Activated T-cell treated with anti-CD3 and anti-CD28 coated beads, Interleukin-2, amount 50 U/mL, for 24 hours (primary cell): ENCODE measurements at regions not wholly inside any gene's neighbourhood (a gene's known extent, or its start where the extent isn't known, plus 50 kb on each side); places are given as distances from the start of the nearest gene placed in this dataset.

Experiments
- DNase-seq: peaks from one replicate; pipeline ENCODE4 v3.0.0-alpha.2; 2020
- H3K27ac Mint-ChIP-seq: 2 replicates; pipeline ENCODE4 v1.8.0; 2020; ENCODE audit warnings: mild to moderate bottlenecking, mixed read lengths
- H3K27me3 Mint-ChIP-seq: 2 replicates; pipeline ENCODE4 v1.8.0; 2020; ENCODE audit warnings: mixed read lengths
- H3K36me3 Mint-ChIP-seq: 2 replicates; pipeline ENCODE4 v1.8.0; 2020; ENCODE audit warnings: low read depth, mixed read lengths
- H3K4me1 Mint-ChIP-seq: 2 replicates; pipeline ENCODE4 v1.8.0; 2020; ENCODE audit warnings: low read depth, mixed read lengths
- H3K4me3 Mint-ChIP-seq: 2 replicates; pipeline ENCODE4 v1.8.0; 2020; ENCODE audit warnings: mild to moderate bottlenecking, moderate library complexity, mixed read lengths
- H3K9me3 Mint-ChIP-seq: 2 replicates; pipeline ENCODE4 v1.8.0; 2020; ENCODE audit warnings: mixed read lengths

- Mint-ChIP-seq H3K27me3 (peaks cover 3% of the 10 kb centered on the region), H3K9me3 (no peaks in the 10 kb centered on the region), H3K36me3 (no peaks in the 10 kb centered on the region), H3K4me1 (no peaks in the 10 kb centered on the region), H3K4me3 (no peak overlapping the region), H3K27ac (no peak overlapping the region)
- no peak for DNase-seq
Observed at GRCh38 chr9:107684224-107684623, 194.7 kb upstream of the KLF4 start.

GRCh38 chr9:107683566-107683965, 194.0 kb upstream of the KLF4 start:
- Mint-ChIP-seq H3K4me1 (no peaks in the 10 kb centered on the region), H3K27ac (no peak overlapping the region)
- DNase-seq = no peak

GRCh38 chr9:107681988-107682387, 192.4 kb upstream of the KLF4 start:
- no peak overlapping the region for H3K27ac Mint-ChIP-seq
- DNase-seq = no peak
- no peaks in the 10 kb centered on the region for H3K9me3 Mint-ChIP-seq
- H3K4me1 Mint-ChIP-seq = no peaks in the 10 kb centered on the region
- no peaks in the 10 kb centered on the region for H3K36me3 Mint-ChIP-seq
- peaks cover 3% of the 10 kb centered on the region for H3K27me3 Mint-ChIP-seq
- H3K4me3 Mint-ChIP-seq = no peak overlapping the region

More at GRCh38 chr9:107683566-107683965, 194.0 kb upstream of the KLF4 start:
- no peaks in the 10 kb centered on the region for H3K9me3 Mint-ChIP-seq
- H3K27me3 Mint-ChIP-seq = peaks cover 3% of the 10 kb centered on the region
- no peaks in the 10 kb centered on the region for H3K36me3 Mint-ChIP-seq
- no peak overlapping the region for H3K4me3 Mint-ChIP-seq

- Mint-ChIP-seq H3K36me3 (no peaks in the 10 kb centered on the region), H3K27ac (no peak overlapping the region)
Observed at GRCh38 chr9:107675351-107676259, 186.0 kb upstream of the KLF4 start.

GRCh38 chr9:107674721-107675277, 185.2 kb upstream of the KLF4 start:
- Mint-ChIP-seq H3K9me3 (no peaks in the 10 kb centered on the region), H3K4me1 (no peaks in the 10 kb centered on the region), H3K27ac (no peak overlapping the region), H3K27me3 (no peaks in the 10 kb centered on the region), H3K4me3 (no peak overlapping the region), H3K36me3 (no peaks in the 10 kb centered on the region)
- DNase-seq = no peak

More at GRCh38 chr9:107675351-107676259, 186.0 kb upstream of the KLF4 start:
- DNase-seq = no peak
- H3K4me1 Mint-ChIP-seq = no peaks in the 10 kb centered on the region
- no peaks in the 10 kb centered on the region for H3K9me3 Mint-ChIP-seq
- no peak overlapping the region for H3K4me3 Mint-ChIP-seq
- no peaks in the 10 kb centered on the region for H3K27me3 Mint-ChIP-seq

GRCh38 chr9:107673861-107674720, 184.5 kb upstream of the KLF4 start:
- Mint-ChIP-seq H3K9me3 (no peaks in the 10 kb centered on the region), H3K4me3 (no peak overlapping the region), H3K27me3 (no peaks in the 10 kb centered on the region), H3K27ac (no peak overlapping the region), H3K4me1 (no peaks in the 10 kb centered on the region), H3K36me3 (no peaks in the 10 kb centered on the region)
- DNase-seq = no peak

- no peaks in the 10 kb centered on the region for H3K4me1 Mint-ChIP-seq
- no peaks in the 10 kb centered on the region for H3K27me3 Mint-ChIP-seq
- H3K27ac Mint-ChIP-seq = no peak overlapping the region
- H3K36me3 Mint-ChIP-seq = no peaks in the 10 kb centered on the region
- DNase-seq = no peak
- H3K9me3 Mint-ChIP-seq = no peaks in the 10 kb centered on the region
- H3K4me3 Mint-ChIP-seq = no peak overlapping the region
Observed at GRCh38 chr9:107671588-107671987, 182.0 kb upstream of the KLF4 start.

- Mint-ChIP-seq H3K4me1 (no peaks in the 10 kb centered on the region), H3K36me3 (no peaks in the 10 kb centered on the region), H3K4me3 (no peak overlapping the region), H3K27me3 (no peaks in the 10 kb centered on the region), H3K9me3 (no peaks in the 10 kb centered on the region), H3K27ac (no peak overlapping the region)
- no peak for DNase-seq
Observed at GRCh38 chr9:107669422-107669821, 179.9 kb upstream of the KLF4 start.

GRCh38 chr9:107667231-107668070, 177.9 kb upstream of the KLF4 start:
- Mint-ChIP-seq H3K27me3 (no peaks in the 10 kb centered on the region), H3K36me3 (no peaks in the 10 kb centered on the region), H3K4me1 (no peaks in the 10 kb centered on the region), H3K9me3 (no peaks in the 10 kb centered on the region), H3K4me3 (no peak overlapping the region), H3K27ac (no peak overlapping the region)
- no peak for DNase-seq

GRCh38 chr9:107665057-107665456, 175.5 kb upstream of the KLF4 start:
- Mint-ChIP-seq H3K9me3 (peaks cover 2% of the 10 kb centered on the region), H3K4me3 (no peak overlapping the region), H3K36me3 (no peaks in the 10 kb centered on the region), H3K4me1 (no peaks in the 10 kb centered on the region), H3K27me3 (no peaks in the 10 kb centered on the region), H3K27ac (no peak overlapping the region)
- DNase-seq = no peak

GRCh38 chr9:107660976-107661375, 171.4 kb upstream of the KLF4 start:
- Mint-ChIP-seq H3K4me1 (no peaks in the 10 kb centered on the region), H3K27me3 (no peaks in the 10 kb centered on the region), H3K9me3 (peaks cover 2% of the 10 kb centered on the region), H3K36me3 (no peaks in the 10 kb centered on the region), H3K4me3 (no peak overlapping the region), H3K27ac (no peak overlapping the region)
- DNase-seq = no peak

- DNase-seq = no peak
- Mint-ChIP-seq H3K27ac (no peak overlapping the region), H3K9me3 (no peaks in the 10 kb centered on the region), H3K36me3 (no peaks in the 10 kb centered on the region), H3K4me3 (no peak overlapping the region), H3K4me1 (no peaks in the 10 kb centered on the region), H3K27me3 (peaks cover 4% of the 10 kb centered on the region)
Observed at GRCh38 chr9:107653263-107653821, 163.8 kb upstream of the KLF4 start.

GRCh38 chr9:107650995-107651394, 161.4 kb upstream of the KLF4 start:
- Mint-ChIP-seq H3K4me3 (no peak overlapping the region), H3K27ac (no peak overlapping the region), H3K27me3 (peaks cover 4% of the 10 kb centered on the region), H3K4me1 (no peaks in the 10 kb centered on the region), H3K36me3 (no peaks in the 10 kb centered on the region), H3K9me3 (no peaks in the 10 kb centered on the region)
- DNase-seq = no peak

GRCh38 chr9:107650321-107650720, 160.8 kb upstream of the KLF4 start:
- Mint-ChIP-seq H3K36me3 (no peaks in the 10 kb centered on the region), H3K4me3 (no peak overlapping the region), H3K4me1 (no peaks in the 10 kb centered on the region), H3K27ac (no peak overlapping the region), H3K27me3 (peaks cover 4% of the 10 kb centered on the region), H3K9me3 (no peaks in the 10 kb centered on the region)
- no peak for DNase-seq
